HepG2 (cell line): ENCODE measurements at regions not wholly inside any gene's neighbourhood (a gene's known extent, or its start where the extent isn't known, plus 50 kb on each side); places are given as distances from the start of the nearest gene placed in this dataset.

Experiments used
- ATAC-seq: fragments of 200-7000 bp; cut with Tn5 transposase; 3 replicates; pipeline ENCODE4 v1.9.1; 2020; ENCODE audit warnings: mild to moderate bottlenecking, moderate library complexity
- BruUV-seq: library from RNA; stranded (reverse); fragments of 400-500 nt; replicated peaks from 2 replicates; lab custom pipeline; 2021; lab: Mats Ljungman, UMichigan
- CTCF ChIA-PET: fragments of 300-600 bp; formaldehyde crosslinking; extraction: SDS; loops from one replicate; lab custom pipeline; 2021; ENCODE audit warnings: low total read pairs, inconsistent platforms, low intra/inter-chr PET ratio; lab: Yijun Ruan, JAX
- POLR2A ChIA-PET: fragments of 350-600 bp; sonication (Branson Sonifier 250); formaldehyde crosslinking; loops from one replicate; lab custom pipeline; 2020; ENCODE audit warnings: antibody characterized with exemption, inconsistent platforms; lab: Yijun Ruan, JAX
- DNase-seq: peaks from one replicate; pipeline ENCODE4 v3.0.0-alpha.2; 2015; ENCODE audit warnings: low spot score
- FAIRE-seq: peaks from 3 replicates; lab custom pipeline; 2011; peaks lifted over from hg19 to GRCh38; lab: Jason Lieb, UNC
- H2AFZ ChIP-seq: one replicate; pipeline ENCODE4 v1.6.1; 2011; ENCODE audit warnings: low read length, inconsistent platforms
- H3K27ac ChIP-seq: fragments of 300-600 bp; 3 replicates; pipeline ENCODE4 v1.8.0; 2011; ENCODE audit warnings: mixed run types, mild to moderate bottlenecking, mixed read lengths, low read length, inconsistent platforms; ENCODE audit not compliant: insufficient read depth; ENCODE audit errors: extremely low read length
- H3K27me3 ChIP-seq, 2 experiments: fragments of 200-600 bp in 1 of 2; 2 replicates in 1 of 2; 3 replicates in 1 of 2; pipeline versions ENCODE4 v1.6.0 to v1.8.0; 2011; ENCODE audit warnings: low read length in 2 of 2, mild to moderate bottlenecking in 2 of 2, moderate library complexity in 2 of 2, inconsistent platforms in 1 of 2; ENCODE audit not compliant: insufficient read depth in 2 of 2, control insufficient read depth in 1 of 2
- H3K36me3 ChIP-seq, 2 experiments: fragments of 200-600 bp in 1 of 2; replicated peaks in 1 of 2; 2 replicates in 1 of 2; 3 replicates in 1 of 2; pipeline versions ENCODE4 v1.5.1 to v1.8.0; 2011; ENCODE audit warnings: low read length in 2 of 2, inconsistent platforms in 1 of 2; ENCODE audit not compliant: insufficient read depth in 2 of 2, control insufficient read depth in 1 of 2
- H3K4me1 ChIP-seq: 2 replicates; pipeline ENCODE4 v1.5.1; 2012; ENCODE audit warnings: low read length, inconsistent platforms; ENCODE audit not compliant: insufficient read depth
- H3K4me2 ChIP-seq: 2 replicates; pipeline ENCODE4 v1.6.0; 2011; ENCODE audit warnings: low read depth, low read length, inconsistent platforms
- H3K4me3 ChIP-seq, 3 experiments: fragments of 200-600 bp in 1 of 3; sonication (generic), shearing (Covaris generic) in 1 of 3; replicated peaks in 1 of 3; 2 replicates each; pipeline ENCODE4 v1.5.1; 2011 to 2016; ENCODE audit warnings: low read length in 3 of 3, inconsistent platforms in 2 of 3, low read depth in 2 of 3, mild to moderate bottlenecking in 2 of 3, control low read depth in 1 of 3, mixed read lengths in 1 of 3; ENCODE audit not compliant: insufficient read depth in 1 of 3
- H3K79me2 ChIP-seq: one replicate; pipeline ENCODE4 v1.6.1; 2011; ENCODE audit warnings: low read length, inconsistent platforms; ENCODE audit not compliant: insufficient read depth
- H3K9ac ChIP-seq: 2 replicates; pipeline ENCODE4 v1.6.0; 2011; ENCODE audit warnings: mild to moderate bottlenecking, low read depth, low read length, inconsistent platforms; ENCODE audit not compliant: insufficient read depth
- H3K9me3 ChIP-seq: 2 replicates; pipeline ENCODE4 v1.5.1; 2012; ENCODE audit warnings: mild to moderate bottlenecking, low read length
- H4K20me1 ChIP-seq: 2 replicates; pipeline ENCODE4 v1.6.0; 2011; ENCODE audit warnings: inconsistent platforms, mild to moderate bottlenecking, low read length, moderate library complexity; ENCODE audit not compliant: insufficient read depth
- BRF2 ChIP-seq: sonication (generic); formaldehyde crosslinking; IDR thresholded peaks from 2 replicates; pipeline ENCODE4 v1.8.1; 2022; ENCODE audit warnings: mild to moderate bottlenecking, missing genetic modification reagents
- CAMTA2 ChIP-seq: sonication (generic); formaldehyde crosslinking; IDR thresholded peaks from 2 replicates; pipeline ENCODE4 v1.4.0; 2020; ENCODE audit warnings: mild to moderate bottlenecking, missing genetic modification reagents, borderline replicate concordance
- CEBPZ ChIP-seq: IDR thresholded peaks from 2 replicates; pipeline ENCODE4 v1.6.1; 2012; ENCODE audit warnings: low read length, improper control_type of control experiment
- CREM ChIP-seq, 2 experiments: sonication (generic) in 1 of 2; formaldehyde crosslinking in 1 of 2; IDR thresholded peaks; 2 replicates each; pipeline versions ENCODE4 v1.4.0 to v1.6.1; 2016 to 2020; ENCODE audit warnings: antibody characterized with exemption in 1 of 2, mild to moderate bottlenecking in 1 of 2, missing genetic modification reagents in 1 of 2
- DBP ChIP-seq: sonication (generic); formaldehyde crosslinking; IDR thresholded peaks from 2 replicates; pipeline ENCODE4 v1.4.0; 2020; ENCODE audit warnings: missing genetic modification reagents; ENCODE audit errors: not compliant biosample characterization
- HIC2 ChIP-seq: sonication (generic); formaldehyde crosslinking; IDR thresholded peaks from 2 replicates; pipeline ENCODE4 v1.9.0; 2022; ENCODE audit warnings: low read depth, missing genetic modification reagents
- JDP2 ChIP-seq: sonication (generic); formaldehyde crosslinking; IDR thresholded peaks from 2 replicates; pipeline ENCODE4 v1.8.1; 2022; ENCODE audit warnings: missing genetic modification reagents, borderline replicate concordance
- MTF1 ChIP-seq: sonication (generic); formaldehyde crosslinking; IDR thresholded peaks from 2 replicates; pipeline ENCODE4 v1.5.0; 2020; ENCODE audit warnings: missing genetic modification reagents
- RFX3 ChIP-seq: IDR thresholded peaks from 2 replicates; pipeline ENCODE4 v1.6.1; 2016; ENCODE audit warnings: missing biosample characterization, missing genetic modification reagents
- SMARCE1 ChIP-seq: fragments of 450-650 bp; IDR thresholded peaks from 2 replicates; pipeline ENCODE4 v1.6.1; 2017; ENCODE audit warnings: borderline replicate concordance
- ZBTB37 ChIP-seq: sonication (generic); formaldehyde crosslinking; IDR thresholded peaks from 2 replicates; pipeline ENCODE4 v1.4.0; 2020; ENCODE audit warnings: mild to moderate bottlenecking, missing genetic modification reagents
- ZBTB7B ChIP-seq: sonication (generic); formaldehyde crosslinking; IDR thresholded peaks from 2 replicates; pipeline ENCODE4 v1.4.0; 2020; ENCODE audit warnings: missing genetic modification reagents
- ZMAT3 ChIP-seq: sonication (generic); formaldehyde crosslinking; conservative IDR thresholded peaks from 2 replicates; pipeline ENCODE4 v1.7.0; 2021; ENCODE audit warnings: missing genetic modification reagents
- ZMAT5 ChIP-seq: sonication (generic); formaldehyde crosslinking; IDR thresholded peaks from 2 replicates; pipeline ENCODE4 v1.5.0; 2020; ENCODE audit warnings: mild to moderate bottlenecking, low read depth, missing genetic modification reagents, borderline replicate concordance
- ZNF282 ChIP-seq: fragments of 450-650 bp; IDR thresholded peaks from 2 replicates; pipeline ENCODE4 v1.6.1; 2018; ENCODE audit not compliant: partially characterized antibody
- ZNF567 ChIP-seq: sonication (generic); formaldehyde crosslinking; IDR thresholded peaks from 2 replicates; pipeline ENCODE4 v1.8.1; 2023; ENCODE audit warnings: mild to moderate bottlenecking, missing genetic modification reagents, borderline replicate concordance
- ZNF768 ChIP-seq: sonication (generic); formaldehyde crosslinking; IDR thresholded peaks from 2 replicates; pipeline ENCODE4 v1.4.0; 2020; ENCODE audit warnings: missing genetic modification reagents
- WGBS: methylation state at CpG from one replicate; pipeline ENCODE4 v1.1.6; 2017; ENCODE audit warnings: low lambda C conversion rate; 5-methylcytosine and 5-hydroxymethylcytosine counted together
- in situ Hi-C: cut with HindIII; loops from 2 replicates; pipeline ENCODE4 v1.10.0; 2017; ENCODE audit warnings: low pct_unique_long_range_greater_than_20kb; ENCODE audit not compliant: extremely low pct_ligation_motif_present
- intact Hi-C: fragments of 100-400 bp; cut with micrococcal nuclease; formaldehyde crosslinking; loops from one replicate; pipeline ENCODE4 v1.10.0; 2022; ENCODE audit not compliant: unreplicated experiment

- H3K27me3 ChIP-seq: no peaks in the 10 kb centered on the region
- H3K79me2 ChIP-seq: no peaks in the 10 kb centered on the region
- no peak overlapping the region for H3K27ac ChIP-seq
- no peaks in the 10 kb centered on the region for H4K20me1 ChIP-seq
- no peak overlapping the region for H3K4me2 ChIP-seq
- no peak overlapping the region for H2AFZ ChIP-seq
- no peaks in the 10 kb centered on the region for H3K9me3 ChIP-seq
- FAIRE-seq (no peak), DNase-seq (no peak), ATAC-seq (no peak)
- ChIA-PET CTCF (no interaction called here), POLR2A (no interaction called here)
- H3K4me3 ChIP-seq: no peak overlapping the region
- no TSS peak for BruUV-seq
- H3K36me3 ChIP-seq: no peaks in the 10 kb centered on the region
- 0% methylated on average over 3 of the region's 3 CpGs for WGBS
- intact Hi-C loops: no loop called here
- in situ Hi-C loops: no loop called here
- no peak overlapping the region for H3K9ac ChIP-seq
- H3K4me1 ChIP-seq: no peaks in the 10 kb centered on the region
- TF ChIP-seq MTF1 (CRISPR knock-in tag) (no peak), ZMAT3 (CRISPR knock-in tag) (no peak), HIC2 (CRISPR knock-in tag) (no peak), ZBTB7B (no peak), ZNF567 (CRISPR knock-in tag) (no peak), ZBTB37 (CRISPR knock-in tag) (no peak), BRF2 (CRISPR knock-in tag) (no peak), DBP (no peak), ZMAT5 (CRISPR knock-in tag) (no peak), ZNF768 (CRISPR knock-in tag) (no peak), RFX3 (CRISPR knock-in tag) (no peak), CEBPZ (no peak), SMARCE1 (no peak), ZNF282 (no peak), JDP2 (CRISPR knock-in tag) (no peak), CAMTA2 (no peak), CREM (IDR thresholded peaks at IDR 0.05) (no peak), CREM (CRISPR knock-in tag; IDR thresholded peaks at IDR 0.05) (no peak)
These were observed 323.5 kb upstream of the PDE3A start for GRCh38 chr12:20044846-20045245.
